Ishikawa (cell line): ENCODE measurements at regions not wholly inside any gene's neighbourhood (a gene's known extent, or its start where the extent isn't known, plus 50 kb on each side); places are given as distances from the start of the nearest gene placed in this dataset.

ENCODE experiments used
- CEBPB ChIP-seq: IDR thresholded peaks from 2 replicates; pipeline ENCODE4 v1.6.1; 2012
- CREB1 ChIP-seq: IDR thresholded peaks from 2 replicates; pipeline ENCODE4 v1.6.1; 2012; ENCODE audit warnings: low read depth
- EGR1 ChIP-seq: IDR thresholded peaks from 2 replicates; pipeline ENCODE4 v1.6.1; 2012
- EP300 ChIP-seq: IDR thresholded peaks from 2 replicates; pipeline ENCODE4 v1.6.1; 2012; ENCODE audit warnings: borderline replicate concordance
- FOXM1 ChIP-seq: IDR thresholded peaks from 2 replicates; pipeline ENCODE4 v1.6.1; 2012; ENCODE audit warnings: low read depth, borderline replicate concordance
- NFIC ChIP-seq: IDR thresholded peaks from 2 replicates; pipeline ENCODE4 v1.6.1; 2012
- RAD21 ChIP-seq: IDR thresholded peaks from 2 replicates; pipeline ENCODE4 v1.6.1; 2012; ENCODE audit warnings: low read depth
- REST ChIP-seq: IDR thresholded peaks from 2 replicates; pipeline ENCODE4 v1.6.1; 2012; ENCODE audit warnings: low read depth, mild to moderate bottlenecking
- TAF1 ChIP-seq: IDR thresholded peaks from 2 replicates; pipeline ENCODE4 v1.6.1; 2012; ENCODE audit warnings: low read depth, mild to moderate bottlenecking
- TCF12 ChIP-seq: IDR thresholded peaks from 2 replicates; pipeline ENCODE4 v1.6.1; 2012; ENCODE audit warnings: low read depth
- TEAD4 ChIP-seq: IDR thresholded peaks from 2 replicates; pipeline ENCODE4 v1.6.1; 2012
- USF1 ChIP-seq: IDR thresholded peaks from 2 replicates; pipeline ENCODE4 v1.6.1; 2012
- YY1 ChIP-seq: IDR thresholded peaks from 2 replicates; pipeline ENCODE4 v1.6.1; 2012; ENCODE audit warnings: low read depth
- ZBTB7A ChIP-seq: IDR thresholded peaks from 2 replicates; pipeline ENCODE4 v1.6.1; 2012; ENCODE audit warnings: low read depth
- TF ChIP-seq, protein P1 (sequence below): IDR thresholded peaks from 2 replicates; pipeline ENCODE4 v1.6.1; 2012

DNA sequence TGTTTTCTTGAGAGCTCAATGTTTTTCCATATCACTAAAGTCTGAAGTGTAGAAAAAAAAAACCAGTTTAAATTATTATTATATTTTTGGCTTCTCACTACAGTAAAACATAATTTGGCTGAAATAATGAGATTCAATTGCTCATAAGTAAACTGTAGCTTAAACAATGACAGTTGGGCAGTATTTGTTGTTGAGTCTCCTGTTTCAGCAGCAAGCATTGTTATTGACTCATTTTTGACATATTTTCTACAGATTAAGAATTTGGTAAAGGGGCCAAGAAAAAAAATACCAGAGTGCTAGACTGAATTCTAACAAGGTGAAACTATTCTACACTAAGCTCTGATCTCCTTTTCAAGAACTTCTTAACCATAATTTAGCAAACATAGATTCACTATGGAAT is 2070.4 kb upstream of the CELF4 start:
- no peak for TF ChIP-seq ZBTB7A
- TF ChIP-seq EGR1, result no peak
- TF ChIP-seq, protein P1, sequence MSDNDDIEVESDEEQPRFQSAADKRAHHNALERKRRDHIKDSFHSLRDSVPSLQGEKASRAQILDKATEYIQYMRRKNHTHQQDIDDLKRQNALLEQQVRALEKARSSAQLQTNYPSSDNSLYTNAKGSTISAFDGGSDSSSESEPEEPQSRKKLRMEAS, result no peak
- no peak for TF ChIP-seq USF1
- no peak for TF ChIP-seq CEBPB
- TF ChIP-seq TAF1, result no peak
- TF ChIP-seq RAD21, result no peak
- TF ChIP-seq NFIC, result no peak
- no peak for TF ChIP-seq TCF12
- no peak for TF ChIP-seq CREB1
- TF ChIP-seq TEAD4, result no peak
- no peak for TF ChIP-seq REST
- TF ChIP-seq YY1, result no peak
- no peak for TF ChIP-seq EP300
- TF ChIP-seq FOXM1, result no peak

DNA sequence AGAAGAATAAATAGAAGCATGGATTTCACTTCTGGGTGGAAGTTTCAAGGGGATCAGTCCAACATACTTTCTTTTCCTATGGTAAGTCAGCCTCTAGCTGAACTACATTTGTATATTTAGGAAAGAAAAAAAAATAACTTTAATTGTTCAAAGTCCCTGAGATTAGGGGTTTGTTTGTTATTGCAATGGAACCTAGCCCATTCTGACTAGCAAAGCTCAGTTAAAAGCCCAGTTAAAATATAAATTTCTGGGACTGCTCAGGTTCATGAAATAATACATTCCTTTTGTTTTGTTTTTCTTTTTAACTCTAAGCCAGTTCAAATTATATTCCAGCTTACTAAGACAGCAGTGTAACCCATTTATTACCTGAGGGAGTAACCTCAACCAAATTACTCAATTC is 2069.6 kb upstream of the CELF4 start:
- TF ChIP-seq YY1 (no peak), EP300 (no peak), FOXM1 (no peak), ZBTB7A (no peak), REST (no peak), TAF1 (no peak), EGR1 (no peak), CREB1 (no peak), RAD21 (no peak), USF1 (no peak), TCF12 (no peak), NFIC (no peak)
- TF ChIP-seq, protein P1, result no peak

DNA sequence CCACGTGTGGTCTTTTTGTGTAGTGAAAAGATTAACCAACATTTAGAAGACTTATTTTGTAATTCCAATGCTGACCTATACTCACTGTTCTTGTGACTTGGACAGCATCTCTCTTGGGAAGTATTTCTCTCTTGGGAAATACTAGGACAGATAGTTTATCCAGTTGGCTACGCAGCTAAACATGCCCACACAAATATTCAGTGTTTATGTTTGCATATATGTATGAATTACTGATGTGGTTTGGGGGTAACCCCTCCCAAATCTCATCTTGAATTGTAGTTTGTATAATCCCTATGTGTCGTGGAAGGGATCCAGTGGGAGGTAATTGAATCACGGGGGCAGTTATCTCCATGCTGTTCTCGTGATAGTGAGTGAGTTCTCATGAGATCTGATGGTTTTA is 2062.3 kb upstream of the CELF4 start:
- no peak for TF ChIP-seq CEBPB
- TF ChIP-seq TEAD4, result no peak
- no peak for TF ChIP-seq USF1
- TF ChIP-seq, protein P1, result no peak
- no peak for TF ChIP-seq RAD21
- TF ChIP-seq ZBTB7A, result no peak
- no peak for TF ChIP-seq EP300
- TF ChIP-seq YY1, result no peak
- TF ChIP-seq REST, result no peak
- no peak for TF ChIP-seq EGR1
- no peak for TF ChIP-seq CREB1
- TF ChIP-seq FOXM1, result no peak

DNA sequence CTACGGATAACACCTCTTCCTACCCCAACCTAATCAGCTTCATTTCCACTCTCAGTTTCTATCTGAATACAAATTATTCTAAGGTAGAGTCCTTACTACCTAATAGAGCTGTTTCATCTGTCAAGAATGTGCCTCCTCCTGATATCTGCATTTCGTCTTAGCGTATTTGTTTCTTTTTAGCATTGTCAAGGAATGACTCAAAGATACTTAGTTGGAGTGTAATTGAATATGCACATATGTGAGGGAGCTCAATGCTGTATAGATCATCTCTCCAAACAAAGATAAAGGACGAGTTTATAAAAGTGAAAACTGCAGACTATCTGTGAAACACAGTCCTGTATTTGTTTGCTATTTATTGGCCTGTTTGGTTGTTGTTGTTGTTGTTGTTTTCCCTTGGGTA is 2059.4 kb upstream of the CELF4 start:
- TF ChIP-seq CEBPB (no peak), YY1 (no peak), NFIC (no peak), TAF1 (no peak), EGR1 (no peak), ZBTB7A (no peak), EP300 (no peak), TEAD4 (no peak), TCF12 (no peak), RAD21 (no peak), FOXM1 (no peak), CREB1 (no peak), REST (no peak), USF1 (no peak)
- TF ChIP-seq, protein P1, result no peak
